Vagina (tissue), 2 donors: ENCODE measurements at regions not wholly inside any gene's neighbourhood (a gene's known extent, or its start where the extent isn't known, plus 50 kb on each side); places are given as distances from the start of the nearest gene placed in this dataset.

Experiments used
- POLR2A ChIP-seq, 2 donors: fragments of 450-650 bp; IDR thresholded peaks; one replicate each; pipeline ENCODE4 v1.6.1; 2017; ENCODE audit warnings: antibody characterized with exemption in 2 of 2, mild to moderate bottlenecking in 2 of 2, moderate library complexity in 2 of 2
- TF ChIP-seq, protein P1 (sequence below), 3 experiments: fragments of 450-650 bp in 2 of 3; fragments of 200-600 bp in 1 of 3; sonication (generic) in 1 of 3; IDR thresholded peaks; one replicate each; pipeline ENCODE4 v1.5.1; 2017 to 2019; ENCODE audit warnings: antibody characterized with exemption in 3 of 3, mild to moderate bottlenecking in 2 of 3, moderate library complexity in 2 of 3

GRCh38 chr4:3854661-3855060 is 88.5 kb downstream of the ADRA2C start:
- TF ChIP-seq, protein P1, sequence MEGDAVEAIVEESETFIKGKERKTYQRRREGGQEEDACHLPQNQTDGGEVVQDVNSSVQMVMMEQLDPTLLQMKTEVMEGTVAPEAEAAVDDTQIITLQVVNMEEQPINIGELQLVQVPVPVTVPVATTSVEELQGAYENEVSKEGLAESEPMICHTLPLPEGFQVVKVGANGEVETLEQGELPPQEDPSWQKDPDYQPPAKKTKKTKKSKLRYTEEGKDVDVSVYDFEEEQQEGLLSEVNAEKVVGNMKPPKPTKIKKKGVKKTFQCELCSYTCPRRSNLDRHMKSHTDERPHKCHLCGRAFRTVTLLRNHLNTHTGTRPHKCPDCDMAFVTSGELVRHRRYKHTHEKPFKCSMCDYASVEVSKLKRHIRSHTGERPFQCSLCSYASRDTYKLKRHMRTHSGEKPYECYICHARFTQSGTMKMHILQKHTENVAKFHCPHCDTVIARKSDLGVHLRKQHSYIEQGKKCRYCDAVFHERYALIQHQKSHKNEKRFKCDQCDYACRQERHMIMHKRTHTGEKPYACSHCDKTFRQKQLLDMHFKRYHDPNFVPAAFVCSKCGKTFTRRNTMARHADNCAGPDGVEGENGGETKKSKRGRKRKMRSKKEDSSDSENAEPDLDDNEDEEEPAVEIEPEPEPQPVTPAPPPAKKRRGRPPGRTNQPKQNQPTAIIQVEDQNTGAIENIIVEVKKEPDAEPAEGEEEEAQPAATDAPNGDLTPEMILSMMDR (IDR thresholded peaks at IDR 0.05), result no peak
- TF ChIP-seq POLR2A (IDR thresholded peaks at IDR 0.05), result no peak
